Right atrium auricular region (tissue), 2 donors: ENCODE measurements at regions not wholly inside any gene's neighbourhood (a gene's known extent, or its start where the extent isn't known, plus 50 kb on each side); places are given as distances from the start of the nearest gene placed in this dataset.

Experiments
- DNase-seq: peaks from one replicate; pipeline ENCODE4 v3.0.0-alpha.2; 2019; ENCODE audit warnings: low spot score
- H3K27ac ChIP-seq, 2 donors: fragments of 200-600 bp; sonication (generic); 1 replicate in 1 of 2; 2 replicates in 1 of 2; pipeline ENCODE4 v1.5.1; 2016 to 2019
- H3K27me3 ChIP-seq, 2 donors: fragments of 200-600 bp; sonication (generic); one replicate each; pipeline versions ENCODE4 v1.5.1 to v1.6.0; 2017 to 2019
- H3K36me3 ChIP-seq: fragments of 200-600 bp; sonication (generic); one replicate; pipeline ENCODE4 v1.5.1; 2016
- H3K4me1 ChIP-seq, 2 donors: fragments of 200-600 bp; sonication (generic); one replicate each; pipeline versions ENCODE4 v1.5.1 to v1.6.0; 2017 to 2019
- H3K4me3 ChIP-seq, 2 donors: fragments of 200-600 bp; sonication (generic); 1 replicate in 1 of 2; 2 replicates in 1 of 2; pipeline ENCODE4 v1.5.1; 2017 to 2019; ENCODE audit warnings: mild to moderate bottlenecking in 1 of 2, moderate library complexity in 1 of 2
- H3K9me3 ChIP-seq, 2 donors: fragments of 200-600 bp; sonication (generic); one replicate each; pipeline ENCODE4 v1.5.1; 2019
- CTCF ChIP-seq, 2 donors: fragments of 200-600 bp; sonication (generic); IDR thresholded peaks; one replicate each; pipeline ENCODE4 v1.5.1; 2019; ENCODE audit warnings: antibody characterized with exemption in 2 of 2

- no peaks in the 10 kb centered on the region for H3K27me3 ChIP-seq
- H3K9me3 ChIP-seq: no peaks in the 10 kb centered on the region
- no peak for TF ChIP-seq CTCF (IDR thresholded peaks at IDR 0.05)
- H3K4me1 ChIP-seq: peaks cover 0 to 13% of the 10 kb centered on the region in 2 donors
- no peaks in the 10 kb centered on the region for H3K36me3 ChIP-seq
- H3K4me3 ChIP-seq: no peak overlapping the region
- DNase-seq: no peak
- H3K27ac ChIP-seq: peak overlapping the region in 1 of 2 donors; percentile 70
Measured at GRCh38 chr5:91956738-91957137, 573.6 kb upstream of the ARRDC3 start.

GRCh38 chr5:91955610-91956009 lies 572.5 kb upstream of the ARRDC3 start:
- DNase-seq: peak; percentile 59
- Histone ChIP-seq H3K27me3 (no peaks in the 10 kb centered on the region), H3K4me3 (no peak overlapping the region), H3K9me3 (no peaks in the 10 kb centered on the region), H3K27ac (peak overlapping the region in 1 of 2 donors; percentile 70), H3K36me3 (no peaks in the 10 kb centered on the region), H3K4me1 (peaks cover 0 to 13% of the 10 kb centered on the region in 2 donors)
- no peak for TF ChIP-seq CTCF (IDR thresholded peaks at IDR 0.05)

- no peak for TF ChIP-seq CTCF (IDR thresholded peaks at IDR 0.05)
Measured at GRCh38 chr5:91954136-91954535, 571.0 kb upstream of the ARRDC3 start.

GRCh38 chr5:91950328-91950727 lies 567.2 kb upstream of the ARRDC3 start:
- peak overlapping the region; percentile 15 to 80 for H3K27ac ChIP-seq
- H3K36me3 ChIP-seq: no peaks in the 10 kb centered on the region
- no peaks in the 10 kb centered on the region for H3K9me3 ChIP-seq

More at GRCh38 chr5:91954136-91954535, 571.0 kb upstream of the ARRDC3 start:
- Histone ChIP-seq H3K4me1 (peaks cover 0 to 13% of the 10 kb centered on the region in 2 donors), H3K36me3 (no peaks in the 10 kb centered on the region), H3K9me3 (no peaks in the 10 kb centered on the region), H3K27ac (no peak overlapping the region), H3K27me3 (no peaks in the 10 kb centered on the region), H3K4me3 (no peak overlapping the region)
- DNase-seq: no peak

GRCh38 chr5:91946870-91947269 lies 563.8 kb upstream of the ARRDC3 start:
- H3K36me3 ChIP-seq: no peaks in the 10 kb centered on the region
- no peaks in the 10 kb centered on the region for H3K9me3 ChIP-seq
- no peak overlapping the region for H3K4me3 ChIP-seq
- TF ChIP-seq CTCF (IDR thresholded peaks at IDR 0.05): no peak
- H3K27ac ChIP-seq: no peak overlapping the region
- no peak for DNase-seq
- H3K27me3 ChIP-seq: no peaks in the 10 kb centered on the region
- H3K4me1 ChIP-seq: no peaks in the 10 kb centered on the region

More at GRCh38 chr5:91950328-91950727, 567.2 kb upstream of the ARRDC3 start:
- DNase-seq: no peak
- TF ChIP-seq CTCF (IDR thresholded peaks at IDR 0.05): no peak
- Histone ChIP-seq H3K27me3 (no peaks in the 10 kb centered on the region), H3K4me3 (no peak overlapping the region), H3K4me1 (no peaks in the 10 kb centered on the region)

GRCh38 chr5:91941588-91941987 lies 558.5 kb upstream of the ARRDC3 start:
- H3K9me3 ChIP-seq: no peaks in the 10 kb centered on the region
- H3K36me3 ChIP-seq: no peaks in the 10 kb centered on the region
- no peak for DNase-seq
- H3K27me3 ChIP-seq: no peaks in the 10 kb centered on the region
- no peak overlapping the region for H3K4me3 ChIP-seq
- H3K27ac ChIP-seq: no peak overlapping the region
- no peak for TF ChIP-seq CTCF (IDR thresholded peaks at IDR 0.05)
- H3K4me1 ChIP-seq: no peaks in the 10 kb centered on the region
